Stomach (tissue), 8 donors: ENCODE measurements at regions not wholly inside any gene's neighbourhood (a gene's known extent, or its start where the extent isn't known, plus 50 kb on each side); places are given as distances from the start of the nearest gene placed in this dataset.

Source experiments
- DNase-seq, 2 donors: peaks; one replicate each; pipeline versions ENCODE4 v3.0.0 to v3.0.0-alpha.2; 2013 to 2019
- H3K27ac ChIP-seq, 5 donors: fragments of 200-600 bp in 4 of 5; sonication (generic) in 4 of 5; one replicate each; pipeline ENCODE4 v1.5.1; 2013 to 2019; ENCODE audit warnings: mild to moderate bottlenecking in 1 of 5, moderate library complexity in 1 of 5
- H3K27me3 ChIP-seq, 3 donors: fragments of 200-600 bp; sonication (generic); one replicate each; pipeline ENCODE4 v1.5.1; 2017 to 2019; ENCODE audit warnings: mixed run types in 1 of 3
- H3K36me3 ChIP-seq, 4 donors: fragments of 200-600 bp; sonication (generic); 1 replicate in 3 of 4; 2 replicates in 1 of 4; pipeline ENCODE4 v1.5.1; 2016 to 2019
- H3K4me1 ChIP-seq, 4 donors: fragments of 200-600 bp; sonication (generic); one replicate each; pipeline ENCODE4 v1.5.1; 2016 to 2019
- H3K4me3 ChIP-seq, 4 donors: fragments of 200-600 bp; sonication (generic) in 3 of 4; one replicate each; pipeline ENCODE4 v1.5.1; 2016 to 2019; ENCODE audit warnings: mild to moderate bottlenecking in 1 of 4
- H3K9me3 ChIP-seq, 4 donors: fragments of 200-600 bp; sonication (generic); one replicate each; pipeline ENCODE4 v1.5.1; 2016 to 2019
- CTCF ChIP-seq, 7 experiments: fragments of 450-650 bp in 4 of 7; fragments of 200-600 bp in 3 of 7; sonication (generic) in 3 of 7; IDR thresholded peaks; one replicate each; pipeline ENCODE4 v1.5.1; 2016 to 2019; ENCODE audit warnings: antibody characterized with exemption in 7 of 7, control low read depth in 2 of 7, mild to moderate bottlenecking in 1 of 7
- EP300 ChIP-seq: sonication (generic); formaldehyde crosslinking; IDR thresholded peaks from one replicate; pipeline ENCODE4 v1.6.1; 2017; ENCODE audit warnings: antibody characterized with exemption
- POLR2A ChIP-seq, 4 donors: fragments of 450-650 bp; IDR thresholded peaks; one replicate each; pipeline ENCODE4 v1.6.1; 2016; ENCODE audit warnings: antibody characterized with exemption in 4 of 4, control low read depth in 2 of 4, mild to moderate bottlenecking in 1 of 4, moderate library complexity in 1 of 4
- POLR2AphosphoS5 ChIP-seq, 3 donors: sonication (generic); formaldehyde crosslinking; IDR thresholded peaks; one replicate each; pipeline ENCODE4 v1.6.1; 2016; ENCODE audit warnings: antibody characterized with exemption in 3 of 3
- WGBS, 5 donors: extraction: QIAGEN DNeasy Blood & Tissue Kit in 3 of 5; methylation state at CpG; one replicate each; pipeline versions ENCODE4 v1.1.5 to v1.1.7; 2013 to 2018; 5-methylcytosine and 5-hydroxymethylcytosine counted together
- intact Hi-C: fragments of 100-400 bp; cut with DNase I; formaldehyde crosslinking; loops from one replicate; pipeline ENCODE4 v1.15.1; 2023; ENCODE audit warnings: low total_unique reads
- donor health status: healthy with polysubstance abuse.
- donor health status: Bipolar disorder and iron deficiency.
- donor health status: healthy.

DNA sequence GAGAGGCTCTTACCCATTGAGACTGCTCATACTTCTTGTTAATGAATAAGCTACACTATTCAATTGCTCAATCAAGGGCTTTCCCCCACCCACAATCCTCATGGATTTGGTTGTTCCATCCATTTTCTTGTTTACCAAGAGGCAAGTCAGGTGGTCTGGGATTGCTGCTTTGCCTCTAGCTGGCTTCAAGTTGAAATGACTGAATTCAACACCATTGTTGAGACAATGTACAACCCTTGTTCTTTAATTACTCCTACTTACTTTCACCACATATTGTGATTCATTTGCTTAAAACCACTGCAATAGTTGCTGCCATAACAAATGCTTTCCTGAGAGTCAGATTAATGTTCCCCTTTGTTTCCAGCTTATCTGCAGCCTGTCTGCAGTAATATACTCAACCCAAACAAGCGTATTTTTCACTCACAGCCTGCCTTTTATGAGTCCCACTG is 532.2 kb downstream of the RIT2 start:
- intact Hi-C loops = no loop called here
- H3K9me3 ChIP-seq = no peaks in the 10 kb centered on the region
- no peak for TF ChIP-seq EP300
- no peak for TF ChIP-seq POLR2A (IDR thresholded peaks at IDR 0.05)
- no peak for TF ChIP-seq CTCF (IDR thresholded peaks at IDR 0.05)
- 31 to 57% (median 35%) methylated on average over 1 of the region's 1 CpG for WGBS, 5 donors
- H3K27me3 ChIP-seq = no peaks in the 10 kb centered on the region
- no peak for DNase-seq
- no peak overlapping the region for H3K27ac ChIP-seq
- H3K36me3 ChIP-seq = no peaks in the 10 kb centered on the region
- no peak overlapping the region for H3K4me3 ChIP-seq
- no peaks in the 10 kb centered on the region for H3K4me1 ChIP-seq

DNA sequence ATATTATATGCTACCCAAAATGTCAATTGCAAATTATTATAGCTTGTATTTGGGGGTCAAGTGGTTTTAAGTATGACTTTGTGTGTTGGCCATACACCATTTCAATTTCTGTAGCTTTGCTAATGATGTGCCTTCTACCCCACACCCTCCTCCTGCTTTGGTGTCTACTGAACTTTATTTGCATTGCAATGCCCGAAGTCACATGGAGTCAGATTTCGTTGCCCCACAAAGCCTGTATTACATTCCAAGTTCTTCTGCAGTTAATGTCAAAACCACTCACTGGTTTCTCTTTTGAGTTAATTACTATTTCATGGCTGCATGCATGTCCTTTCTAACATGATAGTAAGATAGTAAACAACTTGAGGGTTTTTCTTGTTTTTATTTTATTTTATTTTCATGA is 528.9 kb downstream of the RIT2 start:
- DNase-seq = no peak
- no peak overlapping the region for H3K4me3 ChIP-seq
- H3K27ac ChIP-seq = no peak overlapping the region
- intact Hi-C loops = no loop called here
- no peaks in the 10 kb centered on the region for H3K27me3 ChIP-seq
- no peaks in the 10 kb centered on the region for H3K36me3 ChIP-seq
- TF ChIP-seq POLR2AphosphoS5 (IDR thresholded peaks at IDR 0.05) (no peak), POLR2A (IDR thresholded peaks at IDR 0.05) (no peak), CTCF (IDR thresholded peaks at IDR 0.05) (no peak), EP300 (no peak)
- no peaks in the 10 kb centered on the region for H3K9me3 ChIP-seq
- no peaks in the 10 kb centered on the region for H3K4me1 ChIP-seq
- 77 to 94% (median 83%) methylated on average over 2 of the region's 2 CpGs for WGBS, 5 donors

DNA sequence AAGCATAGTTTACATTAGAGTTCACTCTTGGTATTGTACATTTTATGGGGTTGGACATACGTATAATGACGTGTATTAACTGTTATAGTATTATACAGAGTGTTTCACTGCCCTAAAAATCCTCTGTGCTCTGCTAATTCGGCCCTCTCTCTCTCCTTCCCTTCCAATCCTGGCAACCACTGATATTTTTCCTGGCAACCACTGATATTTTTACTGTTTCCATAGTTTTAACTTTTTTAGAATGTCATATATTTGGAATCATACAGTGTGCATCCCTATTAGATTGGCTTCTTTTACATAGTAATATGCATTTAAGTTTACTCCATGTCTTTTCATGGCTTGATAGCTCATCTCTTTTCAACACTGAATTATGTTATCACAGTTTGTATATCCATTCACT is 526.7 kb downstream of the RIT2 start:
- intact Hi-C loops = no loop called here
- no peaks in the 10 kb centered on the region for H3K27me3 ChIP-seq
- DNase-seq = peak in 1 of 2 donors; percentile 38
- WGBS, 5 donors = 75 to 88% (median 82%) methylated on average over 3 of the region's 3 CpGs
- no peaks in the 10 kb centered on the region for H3K4me1 ChIP-seq
- H3K4me3 ChIP-seq = no peak overlapping the region
- TF ChIP-seq CTCF (IDR thresholded peaks at IDR 0.05) (no peak), EP300 (no peak), POLR2AphosphoS5 (IDR thresholded peaks at IDR 0.05) (no peak), POLR2A (IDR thresholded peaks at IDR 0.05) (no peak)
- H3K9me3 ChIP-seq = no peaks in the 10 kb centered on the region
- no peaks in the 10 kb centered on the region for H3K36me3 ChIP-seq
- H3K27ac ChIP-seq = no peak overlapping the region

GRCh38 chr18:42604820-42605219 is 510.7 kb downstream of the RIT2 start:
- TF ChIP-seq EP300 = no peak
- no peak for TF ChIP-seq POLR2A (IDR thresholded peaks at IDR 0.05)
- no peak for TF ChIP-seq POLR2AphosphoS5 (IDR thresholded peaks at IDR 0.05)
- H3K4me1 ChIP-seq = no peaks in the 10 kb centered on the region
- H3K27ac ChIP-seq = no peak overlapping the region
- no peak overlapping the region for H3K4me3 ChIP-seq
- no peaks in the 10 kb centered on the region for H3K36me3 ChIP-seq
- no peak for DNase-seq
- H3K9me3 ChIP-seq = no peaks in the 10 kb centered on the region
- no peaks in the 10 kb centered on the region for H3K27me3 ChIP-seq
- intact Hi-C loops = no loop called here

- no peak for TF ChIP-seq POLR2A (IDR thresholded peaks at IDR 0.05)
- no peak for TF ChIP-seq CTCF (IDR thresholded peaks at IDR 0.05)
- TF ChIP-seq EP300 = no peak
- TF ChIP-seq POLR2AphosphoS5 (IDR thresholded peaks at IDR 0.05) = no peak
- Histone ChIP-seq H3K4me1 (no peaks in the 10 kb centered on the region), H3K4me3 (no peak overlapping the region), H3K36me3 (no peaks in the 10 kb centered on the region), H3K9me3 (no peaks in the 10 kb centered on the region), H3K27me3 (no peaks in the 10 kb centered on the region), H3K27ac (no peak overlapping the region)
- intact Hi-C loops = no loop called here
- WGBS, 5 donors = 79 to 98% (median 84%) methylated on average over 4 of the region's 4 CpGs
- peak in 1 of 2 donors; percentile 19 for DNase-seq
These were observed 508.5 kb downstream of the RIT2 start for GRCh38 chr18:42606886-42607495.
